GM19043 (cell line): ENCODE measurements at regions not wholly inside any gene's neighbourhood (a gene's known extent, or its start where the extent isn't known, plus 50 kb on each side); places are given as distances from the start of the nearest gene placed in this dataset.

Experiments
- ATAC-seq: cut with Tn5 transposase; IDR thresholded peaks from one replicate; pipeline ENCODE4 v1.9.1; 2021; ENCODE audit warnings: low read depth; ENCODE audit not compliant: unreplicated experiment

DNA sequence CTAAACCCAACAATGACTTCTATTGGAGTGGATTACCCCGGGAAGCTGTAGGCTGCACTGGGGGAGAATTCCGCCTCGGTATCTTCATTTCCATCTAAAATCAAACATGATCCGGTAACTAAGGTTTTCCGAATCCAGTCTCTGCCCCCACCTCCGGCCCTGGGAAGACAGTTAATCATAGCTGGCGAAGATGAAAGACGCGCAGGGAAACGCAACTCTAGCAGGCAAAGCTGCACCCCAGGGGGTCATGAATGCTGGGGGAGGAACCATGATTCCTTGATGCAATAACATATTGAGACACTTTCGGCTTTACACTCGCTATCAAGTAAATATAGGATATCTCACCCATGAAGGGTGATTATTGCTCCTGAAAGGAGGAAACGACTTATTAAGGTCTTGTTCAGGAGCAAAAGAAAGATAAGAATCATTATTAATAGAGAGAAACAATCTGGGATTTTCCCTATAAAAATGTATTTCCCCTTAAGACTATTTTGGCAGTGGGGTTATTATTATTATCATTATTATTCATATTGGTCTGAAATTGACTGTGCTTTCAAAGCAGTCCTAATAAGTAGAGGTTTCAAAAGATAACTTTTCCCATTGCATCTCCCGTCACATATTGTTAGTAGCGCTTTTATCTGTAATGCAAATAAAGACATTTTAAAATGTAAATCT is 614.9 kb downstream of the VRK1 start:
- ATAC-seq = no peak

DNA sequence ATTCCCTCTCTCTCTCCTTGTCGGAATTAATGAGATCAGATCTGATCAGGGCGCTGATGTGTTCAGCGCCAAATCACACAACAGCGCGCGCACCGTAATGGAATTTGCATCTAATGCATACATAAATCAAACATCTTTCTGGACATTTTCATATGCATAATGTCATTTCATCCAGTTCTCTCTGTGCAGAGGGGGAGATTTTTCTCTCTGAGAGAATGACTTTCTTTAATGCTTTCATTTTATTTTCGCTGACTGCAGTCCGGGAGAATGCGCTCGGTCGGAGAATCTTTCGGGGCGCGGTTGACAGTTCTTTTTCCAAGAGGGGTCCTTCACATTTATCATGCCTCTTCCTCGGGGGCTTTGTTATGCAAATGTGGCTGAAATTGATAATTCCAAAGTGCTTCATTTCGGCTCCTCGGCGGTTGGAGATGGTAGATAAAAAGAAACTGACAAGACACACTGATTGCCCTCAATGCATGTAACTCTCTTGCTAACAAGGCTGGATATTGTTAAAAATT is 615.9 kb downstream of the VRK1 start:
- ATAC-seq = no peak

DNA sequence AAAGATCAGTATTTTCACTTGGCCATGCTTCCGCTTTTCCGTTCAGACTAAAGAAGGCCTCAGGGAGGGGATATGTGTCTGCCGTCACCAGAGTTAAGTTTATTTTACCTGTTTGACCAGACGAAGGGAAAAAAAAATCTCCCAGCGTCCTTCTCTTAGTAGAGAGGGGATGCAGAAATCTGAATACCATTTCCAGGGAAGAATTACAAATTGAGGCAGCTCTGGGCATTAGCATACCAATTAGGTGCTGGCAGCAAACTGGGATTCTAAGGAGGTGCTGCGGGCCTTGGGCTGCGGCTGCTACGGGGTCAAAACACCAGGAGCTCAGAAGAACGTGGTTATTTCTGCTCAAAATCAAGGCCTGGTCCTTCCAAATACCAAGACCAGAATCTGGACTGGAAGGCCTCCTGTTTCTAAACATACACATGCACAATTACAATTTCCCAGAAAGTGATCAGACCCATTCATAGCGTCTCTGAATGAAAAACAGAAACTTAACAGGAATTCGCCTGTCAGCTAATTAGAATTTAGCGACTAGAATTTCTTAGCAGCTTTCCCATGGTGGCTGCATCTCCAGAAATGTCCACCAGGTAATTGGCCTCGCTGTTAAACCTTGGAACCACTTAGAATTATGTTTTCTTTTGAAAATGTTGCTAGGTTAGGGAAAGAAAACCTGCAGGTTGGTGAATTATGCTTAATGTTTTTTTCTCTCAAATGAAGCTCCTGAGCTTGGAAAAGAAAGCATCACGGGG is 617.0 kb downstream of the VRK1 start:
- ATAC-seq = no peak

DNA sequence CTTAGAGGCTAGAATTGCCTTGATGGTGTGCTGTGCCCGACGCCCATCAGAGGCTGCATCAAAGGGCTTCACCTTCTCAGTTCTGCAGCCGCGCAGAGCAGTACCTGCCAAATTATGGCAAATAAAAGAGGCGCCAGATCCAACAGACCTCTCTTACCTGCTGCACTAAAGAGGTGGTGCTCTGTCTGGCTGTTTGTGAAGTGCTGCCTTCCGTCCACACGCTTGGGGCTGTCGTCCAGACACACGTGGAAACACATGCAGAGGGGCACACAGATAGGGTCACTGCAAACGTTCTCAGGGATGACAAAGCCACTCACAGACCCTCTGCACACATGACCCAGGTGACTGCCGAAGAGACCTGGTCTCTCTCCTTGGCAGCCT is 617.5 kb downstream of the VRK1 start:
- ATAC-seq = no peak

DNA sequence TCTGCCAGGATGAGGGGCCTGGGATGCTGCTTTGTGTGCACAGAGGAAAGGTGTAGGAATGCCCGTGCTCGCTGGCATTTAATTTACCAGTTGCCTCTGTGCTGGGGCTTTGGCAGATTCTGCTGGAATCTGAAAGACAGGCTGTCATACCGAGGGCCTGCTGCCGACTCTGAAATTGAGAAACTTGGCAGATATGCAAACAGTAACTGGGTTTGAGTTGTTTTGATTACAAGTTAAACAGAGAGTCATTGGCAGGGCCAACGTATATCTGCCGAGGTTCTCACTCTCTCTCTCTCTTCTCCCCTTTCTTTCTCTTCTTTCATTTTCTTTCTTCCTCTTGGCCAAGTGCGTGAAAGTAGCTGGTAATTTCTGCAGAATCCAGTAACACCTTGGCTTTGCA is 618.7 kb downstream of the VRK1 start:
- ATAC-seq = no peak

DNA sequence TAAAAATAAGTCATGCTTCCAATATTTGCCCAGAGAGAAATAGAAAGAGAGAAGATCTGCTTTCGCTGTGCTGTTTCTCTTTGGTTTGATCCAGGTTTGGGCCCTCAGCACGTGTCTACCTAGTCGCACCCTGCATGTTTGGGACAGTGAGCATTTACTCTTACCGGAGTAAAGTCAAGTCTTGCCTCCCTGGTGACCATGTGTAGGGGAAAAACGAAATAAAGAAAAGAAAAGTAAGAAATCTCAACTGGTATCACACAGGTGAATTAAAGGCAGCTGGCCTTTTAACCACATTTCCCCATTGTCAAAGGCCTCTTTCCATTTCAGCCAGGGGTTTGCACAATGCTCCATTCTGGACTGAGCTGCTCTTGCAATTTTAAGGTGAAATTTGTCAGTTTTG is 619.4 kb downstream of the VRK1 start:
- ATAC-seq = no peak

DNA sequence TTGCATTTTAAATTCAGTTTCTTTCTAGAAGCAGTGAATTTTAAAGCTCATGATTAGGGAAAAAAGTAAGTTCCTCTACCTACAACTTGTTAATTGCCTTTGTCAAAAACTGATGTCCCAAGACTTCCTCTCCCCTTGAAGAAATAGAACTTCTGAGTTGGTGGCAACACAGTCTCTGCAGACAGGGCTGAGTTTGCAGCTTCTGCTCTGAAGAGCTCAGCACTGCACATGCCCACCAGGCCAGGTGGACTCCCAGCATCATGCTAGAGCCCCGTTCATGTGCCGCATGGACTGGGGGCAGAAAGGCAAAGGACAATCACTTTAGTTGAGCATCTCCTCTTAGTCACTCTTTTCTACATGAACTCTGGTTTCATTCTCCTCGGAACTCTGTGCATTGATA is 620.1 kb downstream of the VRK1 start:
- no peak for ATAC-seq

DNA sequence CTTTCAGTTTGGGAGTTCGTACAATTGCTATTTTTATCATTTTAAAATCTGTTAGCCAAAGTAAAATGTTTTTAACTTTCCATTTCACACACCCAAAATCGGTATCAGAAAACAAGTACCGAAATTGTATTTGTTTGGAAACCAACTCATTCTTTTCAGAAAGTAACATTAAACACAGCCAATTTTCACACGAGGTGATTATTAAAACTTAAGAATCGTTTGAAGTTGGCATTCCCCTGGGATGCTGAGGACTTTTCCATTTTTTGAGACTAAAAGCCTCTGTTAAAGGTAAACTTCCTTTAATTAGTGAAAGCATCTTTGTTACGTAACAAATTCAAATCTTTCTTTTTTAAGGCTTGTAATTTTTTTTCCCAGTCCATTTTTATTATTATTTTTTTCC is 623.0 kb downstream of the VRK1 start:
- ATAC-seq = no peak

DNA sequence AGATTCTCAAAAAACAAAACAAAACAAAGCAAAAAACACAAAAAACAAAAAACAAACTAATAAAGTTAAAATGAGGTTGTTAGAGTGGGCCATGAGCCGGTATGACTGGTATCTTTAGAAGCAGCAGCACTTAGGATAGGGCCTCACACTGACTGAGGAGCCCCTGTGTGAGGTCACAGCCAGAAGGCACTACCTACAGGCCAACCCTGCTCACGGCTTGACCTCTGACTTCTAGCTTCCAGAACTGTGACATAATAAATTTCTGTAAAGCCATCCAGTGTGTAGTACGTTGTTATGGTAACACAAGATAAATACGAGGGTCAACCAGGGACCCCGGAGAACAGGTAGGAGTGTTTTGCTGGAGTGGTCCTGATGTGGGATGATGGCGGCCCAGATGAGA is 629.6 kb downstream of the VRK1 start:
- ATAC-seq = no peak

DNA sequence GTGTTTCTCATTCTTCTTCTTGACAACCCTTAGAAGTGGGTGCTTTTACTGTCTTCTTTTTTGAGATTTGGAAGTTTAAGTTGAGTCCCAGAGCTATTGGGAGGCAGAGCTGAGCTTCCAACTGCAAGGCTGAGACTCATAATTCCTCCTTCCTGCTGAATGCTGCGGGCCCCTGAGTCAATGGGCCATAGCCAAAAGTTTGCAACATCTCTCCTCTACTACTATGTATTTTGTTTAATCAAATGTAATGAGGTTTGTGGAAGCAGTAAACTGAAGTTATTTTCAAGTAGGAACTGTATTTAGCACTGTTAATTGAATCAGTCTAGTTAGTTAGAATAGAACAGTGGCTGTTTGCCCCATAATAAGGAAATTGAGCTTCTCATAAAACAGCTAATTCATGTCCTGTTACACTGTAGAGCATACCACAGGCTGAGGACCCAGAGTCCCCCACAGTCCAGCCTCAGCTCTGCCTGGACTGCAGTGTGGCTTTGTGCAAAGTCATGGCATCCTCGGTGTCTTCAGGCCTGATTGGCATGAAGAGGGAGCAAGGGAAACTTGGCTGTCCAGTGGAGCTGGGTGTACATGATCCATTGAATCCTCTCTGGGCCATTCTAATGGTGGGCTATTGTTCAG is 631.7 kb downstream of the VRK1 start:
- ATAC-seq = no peak

DNA sequence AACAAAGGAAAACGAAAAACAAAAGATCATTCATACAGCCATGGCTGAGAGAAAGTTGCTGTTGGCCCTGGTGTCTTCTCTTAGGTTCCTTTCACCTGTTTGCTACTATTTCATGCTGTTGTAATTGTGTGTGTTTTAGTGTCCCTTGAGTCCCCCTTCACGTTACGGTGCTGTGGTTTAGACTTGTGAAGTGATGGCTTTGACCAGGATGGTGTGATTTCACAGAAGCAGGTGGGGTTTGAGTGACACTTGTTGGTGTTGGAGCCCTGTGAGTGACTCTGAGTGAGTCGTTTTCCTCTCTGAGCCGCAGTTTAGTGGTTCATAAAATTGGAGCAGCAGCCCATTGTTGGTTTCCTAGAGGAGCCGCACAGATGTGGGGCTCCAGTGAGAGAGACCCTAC is 635.4 kb downstream of the VRK1 start:
- ATAC-seq = no peak

DNA sequence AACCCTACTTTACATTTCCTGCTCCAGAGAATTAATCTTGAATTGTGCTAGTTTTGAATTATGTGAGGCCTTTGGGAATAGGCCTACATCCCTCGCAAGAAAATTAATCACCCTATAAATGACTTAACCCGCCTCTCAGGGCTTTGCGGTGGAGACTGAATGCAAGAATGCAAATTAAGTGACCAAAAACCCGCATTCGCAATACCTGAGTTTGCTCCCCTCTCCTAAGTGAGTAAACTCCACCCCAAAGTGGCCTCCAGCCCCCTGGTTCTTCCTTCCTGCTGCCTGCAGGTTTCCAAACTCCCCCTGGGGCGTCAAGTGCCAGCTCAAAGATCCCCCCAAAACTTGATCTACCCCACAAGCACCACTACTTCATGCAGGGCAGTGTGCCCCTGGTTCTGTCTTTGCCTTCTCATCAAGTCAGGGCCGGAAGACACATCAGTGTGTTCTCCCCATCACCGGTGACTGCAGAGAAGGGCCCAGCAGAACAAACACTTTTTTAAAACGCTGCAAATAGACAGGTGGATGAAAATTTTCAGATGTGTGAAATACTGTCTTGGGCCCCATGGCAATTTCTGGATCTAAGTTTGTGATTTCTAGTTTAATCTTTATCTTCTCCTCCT is 644.7 kb downstream of the VRK1 start:
- ATAC-seq = no peak

DNA sequence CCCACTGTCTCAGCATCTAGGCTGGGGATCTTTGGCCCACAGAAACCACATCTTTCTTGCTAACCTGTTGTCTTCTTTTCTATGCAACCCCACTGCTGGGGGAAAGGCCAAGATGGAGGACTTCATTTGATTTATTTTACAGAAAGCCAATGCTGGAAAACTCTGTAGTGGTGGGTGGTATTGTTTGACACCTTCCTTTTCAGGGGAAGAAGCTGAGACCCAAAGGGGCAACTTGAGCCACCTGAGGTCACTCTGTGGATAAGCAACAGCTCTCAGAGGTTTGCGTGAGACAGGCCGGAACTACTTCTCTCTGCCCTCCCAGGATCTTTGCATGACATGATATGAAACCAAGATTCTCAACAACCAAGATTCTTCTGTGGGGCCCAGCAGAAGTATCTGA is 645.2 kb downstream of the VRK1 start:
- ATAC-seq = no peak

DNA sequence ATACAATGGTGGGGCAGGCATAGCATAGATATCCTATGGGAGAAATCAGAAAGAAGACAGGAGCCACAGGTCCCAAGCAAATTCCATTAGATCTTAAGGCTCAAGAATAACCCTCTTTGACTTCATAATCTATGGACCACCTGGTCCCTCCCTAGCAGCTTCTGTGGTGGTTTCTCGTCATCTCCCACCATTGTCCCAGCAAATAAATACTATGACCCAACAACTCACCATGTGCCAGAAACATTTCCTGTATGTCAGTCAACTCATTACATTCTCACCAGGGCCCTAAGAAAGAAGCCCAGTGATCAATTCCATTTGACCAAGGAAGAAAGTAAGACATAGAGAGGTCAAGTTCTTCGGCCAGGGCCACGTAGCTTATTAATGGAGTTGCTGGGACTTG is 646.2 kb downstream of the VRK1 start:
- ATAC-seq = no peak

DNA sequence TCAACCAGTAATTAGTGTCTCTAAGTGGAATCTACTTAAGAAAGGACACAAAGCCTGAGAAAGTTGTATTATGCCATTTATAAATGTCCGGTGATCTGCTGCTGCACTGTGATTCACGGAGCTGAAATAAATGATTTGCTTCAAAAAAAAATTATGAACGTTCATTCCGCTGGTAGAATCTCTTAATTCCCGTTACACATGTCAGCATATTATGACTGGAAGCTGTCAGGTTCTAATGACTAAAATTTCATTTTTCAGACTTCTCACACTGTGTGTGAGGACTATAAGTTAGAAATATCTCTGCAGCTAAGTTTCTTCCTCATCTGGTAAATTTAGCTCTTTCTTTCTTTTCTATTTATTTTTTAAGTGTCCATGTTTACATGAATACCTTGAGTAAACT is 647.1 kb downstream of the VRK1 start:
- ATAC-seq = no peak

DNA sequence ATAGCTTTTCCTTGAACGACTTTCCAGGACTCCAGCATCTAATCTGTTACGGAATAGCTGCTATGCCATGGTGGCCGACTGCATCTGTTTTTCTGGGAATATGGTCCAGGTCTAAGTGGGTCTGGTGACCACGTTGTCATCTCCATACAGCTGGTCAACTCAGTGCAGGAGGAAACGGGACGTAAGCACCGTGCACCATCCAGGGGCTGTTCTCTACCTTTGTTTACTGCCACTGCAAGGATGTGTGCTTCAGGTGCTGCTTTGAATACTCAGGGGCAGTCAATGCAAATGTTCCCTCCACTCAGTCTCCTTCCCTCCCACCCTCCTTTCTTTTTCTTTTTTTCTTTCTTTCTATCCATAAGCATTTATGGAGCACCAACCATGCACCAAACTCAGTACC is 648.2 kb downstream of the VRK1 start:
- no peak for ATAC-seq

DNA sequence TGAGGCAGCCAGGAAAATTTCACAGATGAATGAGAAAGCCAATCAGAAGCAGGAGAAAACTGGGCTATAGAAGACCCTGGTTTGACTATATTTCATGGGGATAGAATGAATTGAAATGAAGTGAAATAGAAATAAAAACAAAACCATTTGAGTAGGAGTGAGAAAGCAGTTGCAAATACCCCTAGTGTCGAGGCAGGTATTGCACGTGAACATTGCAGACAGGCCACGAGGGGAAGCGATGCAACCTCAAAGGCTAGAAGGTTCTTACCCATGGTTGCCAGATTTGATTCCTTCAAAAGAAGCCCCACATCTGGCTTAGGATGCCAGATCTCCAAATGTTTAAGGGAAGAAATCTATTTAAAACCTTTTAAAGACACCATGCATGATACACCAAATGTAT is 648.9 kb downstream of the VRK1 start:
- ATAC-seq = no peak

DNA sequence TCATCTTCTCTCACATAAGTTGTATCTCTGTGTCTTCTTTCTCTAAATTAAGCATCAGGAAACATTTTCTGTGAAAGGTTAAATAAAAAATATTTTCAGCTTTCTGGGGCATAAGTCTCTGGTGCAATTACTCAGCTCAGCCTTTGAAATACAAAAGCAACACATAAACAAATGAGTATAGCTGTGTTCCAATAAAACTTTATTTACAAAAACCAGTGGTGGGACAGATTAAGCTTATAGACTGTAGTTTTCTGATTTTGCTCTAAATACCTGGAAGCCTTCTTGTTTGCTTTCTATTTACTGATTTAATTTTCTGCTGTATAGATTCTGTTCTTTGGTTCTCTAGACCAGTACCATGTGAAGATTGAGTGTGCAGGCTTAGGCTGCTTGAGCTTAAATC is 655.1 kb downstream of the VRK1 start:
- no peak for ATAC-seq

DNA sequence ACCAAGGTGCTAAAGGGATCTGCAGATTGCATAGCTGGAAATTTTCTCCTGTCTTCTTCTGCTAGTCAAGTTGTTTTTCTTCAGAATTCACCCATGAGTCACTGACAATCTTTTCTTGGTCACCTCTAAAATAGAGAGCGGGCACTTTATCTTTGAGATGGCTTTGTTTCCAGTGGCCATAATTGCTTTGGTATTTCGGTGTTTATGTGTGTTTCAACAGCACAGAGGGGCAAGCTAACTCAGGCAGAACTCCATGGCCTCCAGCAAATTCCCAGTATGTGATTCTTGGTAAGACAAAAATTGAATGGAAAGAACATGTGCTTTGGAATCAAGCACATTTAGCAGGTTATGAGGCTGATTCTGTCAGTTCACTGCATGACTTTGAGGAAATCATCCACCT is 656.8 kb downstream of the VRK1 start:
- ATAC-seq = no peak

DNA sequence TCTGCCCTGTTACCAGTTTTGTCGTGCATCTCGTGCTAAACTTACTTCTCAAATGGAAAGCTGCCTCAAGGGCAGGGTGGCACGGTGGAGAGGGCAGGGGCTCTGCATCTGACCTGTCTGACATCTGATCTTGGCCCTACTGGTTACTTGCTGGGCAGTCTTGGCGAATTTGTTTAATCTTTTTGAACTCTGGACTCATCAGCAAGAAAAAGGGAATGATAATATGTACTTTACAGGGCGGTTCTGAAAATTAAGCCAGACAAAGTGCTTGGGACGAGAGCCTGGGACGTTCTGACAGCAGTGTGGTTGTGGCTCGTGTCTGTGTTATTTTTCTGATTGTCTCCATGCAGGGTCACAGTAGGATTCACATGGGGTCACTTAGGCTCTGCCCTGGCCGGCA is 659.3 kb downstream of the VRK1 start:
- ATAC-seq = no peak

DNA sequence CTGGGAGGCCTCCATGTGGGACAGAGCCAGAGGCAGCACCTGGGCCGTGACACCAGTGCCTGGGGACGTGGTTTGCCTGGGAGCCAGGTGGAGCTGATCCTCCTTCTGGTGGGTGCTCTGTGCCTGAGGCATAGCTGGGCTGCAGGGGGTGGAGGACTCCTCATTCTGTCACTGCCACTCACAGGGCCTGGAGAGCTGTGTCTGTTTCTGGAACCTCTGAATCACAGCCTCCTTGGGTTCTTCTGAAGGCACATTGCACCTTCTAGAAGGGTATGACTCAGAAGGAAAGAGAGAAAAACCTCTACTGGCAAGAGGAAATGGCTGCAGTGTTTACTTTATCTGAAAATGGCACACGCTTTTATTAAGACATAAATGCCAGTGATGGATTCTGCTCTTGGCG is 659.8 kb downstream of the VRK1 start:
- ATAC-seq = no peak
